ENCODE measurements at regions not wholly inside any gene's neighbourhood (a gene's known extent, or its start where the extent isn't known, plus 50 kb on each side); places are given as distances from the start of the nearest gene placed in this dataset.
"Not testable (repeated sequence)": the region's sequence is repeated elsewhere in the genome, so short reads cannot be mapped to it uniquely, and the experiment has no call there.

DNA sequence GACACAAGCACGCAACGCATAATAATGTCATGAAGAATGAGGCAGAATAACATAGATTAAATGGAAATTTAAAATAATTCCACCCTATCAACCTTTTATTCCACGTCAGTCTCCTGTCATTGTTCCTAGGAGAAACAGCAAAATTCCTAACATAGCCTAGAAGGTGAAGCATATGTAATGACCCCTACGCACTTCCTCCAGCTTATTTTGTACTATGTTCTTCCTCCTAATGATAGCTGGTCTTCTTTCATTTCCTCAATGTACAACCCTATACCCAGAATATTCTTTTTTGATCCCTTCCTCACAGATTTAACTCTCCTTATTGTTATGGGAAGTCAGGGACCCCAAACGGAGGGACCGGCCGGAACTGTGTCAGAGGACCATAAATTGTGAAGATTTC is 122.0 kb upstream of the CARMIL1 start:
- no peak for DNase-seq (ENCODE audit: low read depth, low spot score)
- in situ Hi-C loops (cut with HindIII; ENCODE audit: low pct_unique_long_range_greater_than_20kb, low sequenced_read_pairs), result no loop called here

DNA sequence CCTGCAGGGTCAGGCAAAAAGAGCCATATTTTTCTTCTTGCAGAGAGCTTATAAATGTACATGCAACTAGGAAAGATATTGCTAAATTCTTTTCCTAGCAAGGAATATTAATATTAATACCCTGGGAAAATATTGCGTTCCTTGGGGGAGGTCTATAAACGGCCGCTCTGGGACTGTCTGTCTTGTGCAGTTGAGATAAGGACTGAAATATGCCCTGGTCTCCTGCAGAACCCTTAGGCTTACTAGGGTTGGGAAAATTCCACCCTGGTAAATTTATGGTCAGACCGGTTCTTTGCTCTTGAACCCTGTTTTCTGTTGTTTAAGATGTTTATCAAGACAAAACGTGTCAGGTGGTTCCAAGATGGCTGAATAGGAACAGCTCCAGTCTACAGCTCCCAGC is 121.3 kb upstream of the CARMIL1 start:
- in situ Hi-C loops (cut with HindIII; ENCODE audit: low pct_unique_long_range_greater_than_20kb, low sequenced_read_pairs), result no loop called here
- DNase-seq (ENCODE audit: low read depth, low spot score), result no peak

DNA sequence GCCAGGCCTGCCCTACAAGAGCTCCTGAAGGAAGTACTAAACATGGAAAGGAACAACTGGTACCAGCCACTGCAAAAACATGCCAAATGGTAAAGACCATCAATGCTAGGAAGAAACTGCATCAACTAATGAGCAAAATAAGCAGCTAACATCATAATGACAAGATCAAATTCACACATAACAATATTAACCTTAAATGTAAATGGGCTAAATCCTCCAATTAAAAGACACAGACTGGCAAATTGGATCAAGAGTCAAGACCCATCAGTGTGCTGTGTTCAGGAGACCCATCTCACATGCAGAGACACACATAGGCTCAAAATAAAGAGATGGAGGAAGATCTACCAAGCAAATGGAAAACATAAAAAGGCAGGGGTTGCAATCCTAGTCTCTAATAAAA is 119.0 kb upstream of the CARMIL1 start:
- DNase-seq (ENCODE audit: low read depth, low spot score); in situ Hi-C loops (cut with HindIII; ENCODE audit: low pct_unique_long_range_greater_than_20kb, low sequenced_read_pairs): not testable (repeated sequence)

DNA sequence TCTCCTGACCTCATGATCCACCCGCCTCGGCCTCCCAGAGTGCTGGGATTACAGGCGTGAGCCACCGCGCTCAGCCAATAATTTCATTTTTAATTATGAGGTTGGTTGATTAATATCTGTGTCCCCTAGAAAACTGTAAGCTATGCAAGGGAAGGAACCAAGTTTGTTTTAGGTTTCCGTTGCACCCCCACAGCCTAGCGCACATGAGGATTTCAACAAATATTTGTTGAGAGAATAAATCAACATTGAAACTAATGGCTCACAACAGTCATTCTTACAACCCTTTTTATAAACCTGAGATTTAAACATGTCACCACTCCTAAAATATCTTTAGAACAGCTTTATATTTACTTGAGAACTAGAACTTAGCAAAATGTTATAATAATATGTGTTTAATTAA is 114.0 kb upstream of the CARMIL1 start:
- DNase-seq (ENCODE audit: low read depth, low spot score), result no peak
- in situ Hi-C loops (cut with HindIII; ENCODE audit: low pct_unique_long_range_greater_than_20kb, low sequenced_read_pairs), result no loop called here

DNA sequence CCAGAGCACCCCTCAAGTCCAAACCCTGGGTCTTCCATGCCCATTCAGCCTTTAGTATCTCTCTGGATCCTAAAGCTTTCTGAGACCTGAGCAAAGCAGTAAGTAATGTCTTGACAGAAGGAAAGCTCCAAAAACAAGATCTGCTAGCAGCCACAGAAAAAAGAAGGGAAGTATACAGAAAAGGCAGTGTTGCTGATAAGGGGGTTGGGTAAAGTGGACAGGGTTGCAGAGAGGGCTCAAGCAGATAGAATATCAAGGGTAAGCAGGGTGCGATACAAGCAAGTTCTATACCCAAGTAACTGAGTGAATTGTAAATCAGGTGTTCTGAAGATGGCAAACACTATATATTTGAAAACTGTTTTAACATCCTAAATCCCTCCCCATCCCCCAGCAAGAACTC is 113.4 kb upstream of the CARMIL1 start:
- DNase-seq (ENCODE audit: low read depth, low spot score), result no peak
- in situ Hi-C loops (cut with HindIII; ENCODE audit: low pct_unique_long_range_greater_than_20kb, low sequenced_read_pairs), result no loop called here

DNA sequence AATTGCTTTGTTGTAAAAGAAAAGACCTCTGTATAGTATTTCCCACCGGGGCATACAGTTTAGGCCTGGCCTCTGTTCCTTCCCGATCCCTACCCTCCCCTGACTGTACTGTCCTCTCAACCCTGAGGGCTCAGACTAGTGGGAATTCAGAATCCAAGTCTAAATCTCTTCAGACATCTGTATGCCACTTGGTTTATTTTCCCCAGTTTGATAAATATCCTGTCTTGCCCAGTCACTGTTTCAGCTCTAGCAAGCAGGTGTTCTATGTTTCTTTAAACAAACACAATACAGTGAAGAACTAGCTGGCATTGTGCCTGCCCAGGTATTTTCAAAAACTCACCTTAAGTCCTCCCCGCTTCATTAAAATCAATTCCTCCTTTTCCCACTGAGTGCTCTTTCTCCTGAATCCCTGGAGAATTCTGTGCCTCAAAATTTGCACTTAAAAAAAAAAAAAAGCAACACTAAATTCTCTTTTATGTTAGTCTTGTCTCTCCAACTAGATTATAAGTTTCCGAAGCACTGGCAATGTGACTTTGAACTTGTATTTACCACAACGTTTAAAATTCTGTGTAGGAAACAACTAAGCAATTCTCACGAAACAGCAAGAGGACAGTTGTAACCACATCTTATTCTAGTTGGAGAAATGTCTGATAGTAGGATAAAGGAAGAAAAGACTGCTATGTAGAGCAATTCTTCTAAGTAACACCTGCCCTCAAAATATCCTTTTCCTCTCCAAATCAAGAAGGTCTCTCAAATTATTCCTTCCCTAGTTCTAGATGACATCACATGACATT is 112.0 kb upstream of the CARMIL1 start:
- no peak for DNase-seq (ENCODE audit: low read depth, low spot score)
- in situ Hi-C loops (cut with HindIII; ENCODE audit: low pct_unique_long_range_greater_than_20kb, low sequenced_read_pairs), result no loop called here

DNA sequence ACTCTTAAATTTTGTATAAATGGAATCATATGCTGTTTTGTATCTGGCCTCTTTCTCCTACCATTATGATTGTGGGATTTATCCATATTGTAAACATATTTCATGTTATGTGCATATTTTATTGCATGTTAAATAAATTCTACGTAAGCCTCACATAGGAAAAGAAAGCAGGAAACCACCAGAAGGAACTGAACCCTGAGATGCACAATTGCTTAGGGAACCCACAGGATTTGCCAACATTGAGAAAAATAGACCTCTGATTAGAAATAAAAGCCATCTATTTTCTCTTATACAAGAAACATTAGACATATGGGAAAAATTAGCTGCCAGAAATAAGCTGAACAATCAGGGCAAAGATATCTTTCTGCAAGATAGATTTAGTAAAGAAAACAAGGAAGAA is 111.2 kb upstream of the CARMIL1 start:
- in situ Hi-C loops (cut with HindIII; ENCODE audit: low pct_unique_long_range_greater_than_20kb, low sequenced_read_pairs), result no loop called here
- DNase-seq (ENCODE audit: low read depth, low spot score), result no peak

DNA sequence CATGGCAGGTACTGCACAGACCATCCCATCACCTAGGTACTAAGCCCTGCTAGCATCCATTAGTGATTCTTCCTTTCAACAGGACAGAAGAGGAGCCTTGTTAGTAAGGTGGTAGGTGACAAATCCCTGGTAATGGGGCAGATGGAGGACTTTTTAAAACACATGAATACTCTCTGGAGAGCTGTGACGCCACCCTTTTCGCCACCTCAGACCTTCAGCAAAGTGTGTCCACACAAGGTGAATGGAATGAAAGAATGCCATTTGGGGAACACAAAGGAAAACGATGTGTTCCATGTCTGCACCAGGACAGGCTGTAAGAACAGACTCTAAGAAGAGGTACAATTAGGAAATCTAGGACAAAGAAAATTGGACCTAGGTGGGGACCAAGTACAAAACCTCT is 110.5 kb upstream of the CARMIL1 start:
- no peak for DNase-seq (ENCODE audit: low read depth, low spot score)
- in situ Hi-C loops (cut with HindIII; ENCODE audit: low pct_unique_long_range_greater_than_20kb, low sequenced_read_pairs), result no loop called here

DNA sequence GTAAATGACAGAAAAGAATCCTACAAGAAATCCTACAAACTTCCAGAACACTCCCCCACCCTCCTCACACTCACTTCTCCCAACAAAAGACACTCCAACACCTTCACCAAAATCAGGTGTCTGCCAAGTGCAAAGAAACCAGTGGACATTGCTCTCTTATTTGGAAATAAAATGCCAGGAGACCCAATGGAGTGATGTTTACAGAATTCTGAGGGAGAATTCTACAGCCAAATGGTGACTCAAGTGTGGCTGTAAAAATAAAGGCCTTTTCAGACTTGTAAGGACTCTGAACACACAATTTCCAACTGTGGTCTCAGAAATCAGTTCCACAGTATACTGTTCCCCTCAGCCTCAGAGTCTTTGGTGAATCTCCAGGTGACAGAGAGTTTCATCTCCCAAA is 109.6 kb upstream of the CARMIL1 start:
- DNase-seq (ENCODE audit: low read depth, low spot score), result no peak

DNA sequence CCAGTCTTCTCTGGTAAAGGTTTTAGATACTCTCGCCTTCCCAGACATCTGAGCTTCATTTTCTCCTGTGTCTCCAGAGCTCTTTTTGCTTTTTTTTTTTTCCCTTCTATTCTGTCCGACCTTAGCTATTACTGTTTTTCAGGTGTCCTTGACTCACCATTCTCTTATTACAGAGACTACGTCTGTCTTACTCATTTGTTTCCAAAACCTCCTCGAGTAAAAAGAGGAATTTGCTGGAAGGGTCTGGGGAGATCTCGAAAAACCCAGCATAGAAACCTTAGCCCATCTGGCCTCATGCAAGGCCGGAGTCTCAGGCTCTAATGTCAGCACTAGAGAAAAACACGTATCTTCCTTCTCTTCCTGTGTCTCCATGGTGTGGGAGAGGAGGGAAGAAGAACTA is 109.2 kb upstream of the CARMIL1 start:
- no peak for DNase-seq (ENCODE audit: low read depth, low spot score)
- in situ Hi-C loops (cut with HindIII; ENCODE audit: low pct_unique_long_range_greater_than_20kb, low sequenced_read_pairs), result no loop called here

More for the DNA sequence above, 109.6 kb upstream of the CARMIL1 start:
- in situ Hi-C loops (cut with HindIII; ENCODE audit: low pct_unique_long_range_greater_than_20kb, low sequenced_read_pairs), result no loop called here

DNA sequence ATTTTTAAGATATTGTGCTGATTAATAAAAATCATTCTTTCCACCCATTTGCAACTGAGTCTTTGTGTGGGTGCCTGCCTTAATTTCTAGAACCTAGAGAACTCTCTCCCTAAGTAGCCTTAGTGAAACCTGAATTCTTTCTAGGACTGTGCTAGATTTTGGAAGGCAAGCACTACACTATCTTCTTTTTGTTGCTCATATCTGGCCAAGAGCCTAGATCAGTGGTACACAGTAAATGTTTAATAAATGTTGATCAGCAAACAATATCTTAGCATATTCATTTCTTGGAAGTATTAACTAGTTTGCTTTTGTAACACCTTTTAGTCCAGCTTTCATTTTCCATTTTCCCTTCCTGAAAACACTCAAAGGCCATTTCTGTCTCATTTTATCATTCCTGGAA is 108.5 kb upstream of the CARMIL1 start:
- in situ Hi-C loops (cut with HindIII; ENCODE audit: low pct_unique_long_range_greater_than_20kb, low sequenced_read_pairs), result no loop called here

DNA sequence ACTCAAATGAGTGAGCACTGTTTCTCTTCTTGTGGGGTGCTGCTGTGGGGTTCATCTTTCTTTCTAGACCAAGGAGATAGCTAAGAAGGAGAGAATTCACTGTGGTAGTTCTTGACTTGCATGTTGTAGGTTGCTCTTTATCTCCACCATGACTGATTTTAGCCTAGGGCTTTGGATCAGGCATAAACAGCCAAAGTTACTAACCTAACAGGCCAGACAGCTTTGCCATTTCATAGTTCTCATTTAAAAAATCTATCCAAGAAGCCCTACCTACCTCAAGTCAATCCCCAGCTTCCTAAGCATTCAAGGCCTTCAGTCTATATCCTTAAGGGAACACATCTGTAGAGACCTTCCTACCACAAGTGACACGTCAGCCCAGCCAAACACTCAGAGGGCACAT is 107.9 kb upstream of the CARMIL1 start:
- no peak for DNase-seq (ENCODE audit: low read depth, low spot score)
- in situ Hi-C loops (cut with HindIII; ENCODE audit: low pct_unique_long_range_greater_than_20kb, low sequenced_read_pairs), result no loop called here

More for the DNA sequence above, 108.5 kb upstream of the CARMIL1 start:
- no peak for DNase-seq (ENCODE audit: low read depth, low spot score)

DNA sequence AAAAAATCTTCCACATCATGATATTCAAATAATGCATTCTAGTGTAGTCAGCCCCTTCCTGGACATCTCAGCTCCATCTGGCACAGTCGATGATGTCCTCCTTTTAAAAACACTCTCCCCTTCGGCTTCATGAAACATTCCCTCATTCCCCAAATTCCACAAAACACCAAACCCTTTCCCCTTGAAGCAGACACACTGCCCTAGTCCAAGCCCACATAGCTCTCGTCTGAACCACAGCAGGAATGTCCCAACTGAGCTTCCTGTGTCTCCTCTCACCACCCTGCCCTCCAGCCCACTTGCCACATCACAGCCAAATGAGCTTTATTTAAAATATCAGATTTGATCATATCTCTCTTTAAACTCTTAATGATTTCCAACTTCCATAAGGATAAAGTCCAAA is 106.4 kb upstream of the CARMIL1 start:
- peak; percentile 36 for DNase-seq (ENCODE audit: low read depth, low spot score)
- in situ Hi-C loops (cut with HindIII; ENCODE audit: low pct_unique_long_range_greater_than_20kb, low sequenced_read_pairs), result no loop called here

DNA sequence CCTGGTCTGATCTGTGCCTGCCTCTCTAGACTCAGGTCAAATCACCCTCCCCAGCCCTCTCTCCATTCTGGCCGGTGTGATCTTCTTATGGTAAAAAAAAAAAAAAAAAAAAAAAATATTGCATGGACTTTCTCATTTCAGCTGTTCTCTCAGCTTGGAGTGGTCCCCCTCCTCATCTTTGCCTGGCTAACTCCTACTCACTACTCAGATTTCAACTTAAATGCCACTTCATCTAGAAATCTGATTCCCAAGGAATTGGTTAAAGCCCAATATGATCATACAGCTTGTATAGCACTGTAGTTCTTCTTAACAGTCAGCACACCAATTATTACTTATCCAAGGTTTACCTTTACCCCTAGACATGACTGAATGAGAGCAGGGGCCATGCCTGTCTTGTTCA is 105.9 kb upstream of the CARMIL1 start:
- no peak for DNase-seq (ENCODE audit: low read depth, low spot score)
- in situ Hi-C loops (cut with HindIII; ENCODE audit: low pct_unique_long_range_greater_than_20kb, low sequenced_read_pairs), result no loop called here

DNA sequence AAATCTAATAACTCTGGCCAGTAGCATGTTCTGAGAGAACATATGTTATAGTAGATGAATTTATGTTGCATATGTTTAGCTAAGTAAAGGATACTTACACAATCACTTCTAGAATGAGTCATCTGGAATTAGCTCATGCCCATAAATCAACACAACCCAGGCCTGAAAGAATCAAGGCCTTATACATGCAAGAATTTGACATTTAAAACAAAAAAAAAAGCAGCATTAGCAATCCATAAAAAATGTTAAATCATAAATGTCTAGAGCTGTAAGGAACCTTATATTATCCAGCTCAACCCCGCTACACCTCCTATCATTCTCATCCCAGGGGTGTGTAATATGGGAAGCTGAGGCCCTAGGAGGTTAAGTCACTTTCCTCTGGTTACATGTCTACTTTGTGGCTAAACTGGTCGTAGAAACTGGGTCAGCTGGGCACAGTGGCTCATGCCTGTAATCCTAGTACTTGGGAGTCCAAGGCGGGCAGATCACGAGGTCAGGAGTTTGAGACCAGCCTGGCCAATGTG is 105.2 kb upstream of the CARMIL1 start:
- in situ Hi-C loops (cut with HindIII; ENCODE audit: low pct_unique_long_range_greater_than_20kb, low sequenced_read_pairs), result no loop called here
- DNase-seq (ENCODE audit: low read depth, low spot score), result peak; percentile 81

DNA sequence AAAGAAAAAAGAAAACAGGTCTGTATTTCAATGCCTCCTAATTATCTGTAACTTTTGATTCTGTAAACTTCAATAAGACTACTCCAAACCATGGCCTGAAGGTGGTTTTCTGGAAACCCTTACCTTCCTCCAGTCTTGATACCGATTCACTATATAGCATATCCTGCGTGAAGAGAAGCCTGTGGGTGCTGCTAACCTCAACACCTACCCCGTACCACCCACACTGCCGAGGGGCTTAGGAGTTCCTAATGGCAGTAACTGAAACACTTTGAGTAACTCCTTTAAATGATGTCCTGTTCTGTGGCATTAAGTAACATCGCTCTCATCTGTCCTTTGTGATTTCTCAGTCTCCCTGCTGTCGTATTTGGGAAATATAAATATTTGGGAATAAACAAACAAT is 104.5 kb upstream of the CARMIL1 start:
- in situ Hi-C loops (cut with HindIII; ENCODE audit: low pct_unique_long_range_greater_than_20kb, low sequenced_read_pairs), result no loop called here

DNA sequence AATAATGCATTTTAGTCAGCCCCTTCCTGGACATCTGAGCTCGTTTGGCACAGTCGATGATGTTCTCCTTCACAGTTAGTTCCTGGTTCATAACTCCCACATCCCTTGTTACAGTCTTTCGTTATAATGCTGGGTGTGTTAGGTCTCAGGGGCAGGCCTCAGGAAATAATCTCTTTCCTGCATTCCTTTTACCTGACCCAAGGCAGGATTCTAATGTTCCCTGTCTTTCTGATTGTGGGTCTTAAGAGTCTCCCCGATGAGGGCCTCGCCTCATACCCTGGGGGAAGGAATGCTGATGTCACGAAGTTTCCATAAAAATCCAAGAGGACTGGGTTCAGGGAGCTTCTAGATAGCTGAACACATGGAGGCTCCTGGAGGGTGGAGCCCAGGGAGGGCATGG is 104.0 kb upstream of the CARMIL1 start:
- DNase-seq (ENCODE audit: low read depth, low spot score), result no peak
- in situ Hi-C loops (cut with HindIII; ENCODE audit: low pct_unique_long_range_greater_than_20kb, low sequenced_read_pairs), result no loop called here

More for the DNA sequence above, 104.5 kb upstream of the CARMIL1 start:
- no peak for DNase-seq (ENCODE audit: low read depth, low spot score)

DNA sequence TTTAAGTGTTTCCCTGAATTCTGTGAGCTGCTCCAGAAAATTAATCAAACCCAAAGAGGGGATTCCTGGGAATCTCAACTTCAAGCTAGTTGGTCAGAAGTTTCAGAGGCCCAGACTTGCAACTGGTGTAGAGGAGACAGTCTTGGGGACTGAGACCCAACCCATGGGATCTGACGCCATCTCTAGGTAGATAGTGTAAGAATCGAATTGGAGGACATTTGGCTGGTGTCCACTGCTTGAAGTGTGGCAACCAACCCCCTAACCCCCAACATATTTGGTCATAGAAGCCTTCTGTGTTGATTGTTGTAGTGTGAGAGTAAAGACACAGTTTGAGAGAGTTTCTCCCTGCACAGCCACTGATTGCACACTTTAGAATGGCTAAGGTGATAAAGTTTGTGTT is 103.5 kb upstream of the CARMIL1 start:
- DNase-seq (ENCODE audit: low read depth, low spot score), result peak; percentile 15
- in situ Hi-C loops (cut with HindIII; ENCODE audit: low pct_unique_long_range_greater_than_20kb, low sequenced_read_pairs), result no loop called here

DNA sequence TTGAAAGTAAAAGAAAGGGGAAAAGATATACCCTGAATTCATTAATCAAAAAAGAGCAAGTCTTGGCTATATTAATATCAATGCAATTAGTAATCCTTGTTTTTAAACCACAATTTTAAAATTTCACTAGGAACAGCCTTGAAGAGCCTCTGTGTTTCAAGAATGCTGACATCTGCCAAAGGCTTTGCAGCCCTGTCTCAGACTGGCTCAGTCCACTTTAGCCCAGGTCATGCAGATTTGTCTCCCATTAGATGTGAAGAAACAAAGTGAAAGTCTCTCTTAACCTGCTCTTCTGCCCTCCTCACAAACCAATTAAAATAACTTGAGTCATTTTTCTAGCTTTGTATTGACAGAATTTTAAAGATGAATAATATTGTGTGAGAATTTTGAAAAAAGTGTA is 102.7 kb upstream of the CARMIL1 start:
- DNase-seq (ENCODE audit: low read depth, low spot score), result no peak
- in situ Hi-C loops (cut with HindIII; ENCODE audit: low pct_unique_long_range_greater_than_20kb, low sequenced_read_pairs), result no loop called here
